ENCODE measurements at regions not wholly inside any gene's neighbourhood (a gene's known extent, or its start where the extent isn't known, plus 50 kb on each side); places are given as distances from the start of the nearest gene placed in this dataset.

DNA sequence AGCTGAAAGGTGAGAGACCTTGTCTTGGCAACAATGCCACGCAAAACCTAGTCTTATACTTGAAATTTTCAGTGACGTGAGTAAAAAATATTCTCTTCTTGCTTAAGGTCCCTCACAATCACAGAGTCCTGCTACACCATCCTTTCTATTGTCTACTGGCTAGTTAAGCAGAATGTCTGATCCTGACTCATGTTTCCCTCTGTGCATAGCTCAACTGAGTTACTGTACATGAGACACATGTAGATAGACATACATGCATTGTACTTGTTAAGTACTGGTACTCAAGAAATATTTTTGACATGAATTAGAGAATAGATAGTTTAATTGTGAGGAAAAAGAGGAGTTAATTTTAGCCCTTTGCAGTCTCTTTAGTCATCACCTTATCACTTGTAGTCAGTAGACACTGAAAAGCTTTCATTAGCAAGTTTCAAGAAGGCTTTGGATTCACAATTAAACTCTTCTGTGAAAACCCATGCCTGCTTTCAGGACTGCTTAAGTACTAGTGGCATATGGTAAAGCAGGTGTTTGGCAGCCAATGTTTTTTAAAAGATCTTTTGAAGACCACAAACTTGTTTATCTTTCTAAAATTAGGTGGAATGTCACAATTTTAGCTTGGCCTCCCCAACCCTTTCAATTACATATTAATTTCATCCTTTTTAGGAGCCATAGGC is 158.7 kb upstream of the CCDC150 start:
- Histone ChIP-seq H3K4me1 (ENCODE audit: insufficient read depth) (no peaks in the 10 kb centered on the region), H3K27me3 (ENCODE audit: insufficient read depth) (no peaks in the 10 kb centered on the region), H2AFZ (no peak overlapping the region), H3K79me2 (replicated peaks; ENCODE audit: insufficient read depth) (no peaks in the 10 kb centered on the region), H3K4me2 (no peak overlapping the region), H3F3A (replicated peaks; ENCODE audit: low read depth) (no peaks in the 10 kb centered on the region), H3K9me2 (ENCODE audit: insufficient read depth) (0 out of 2 replicates have a peak, but pooled peaks cover 4% of the 10 kb centered on the region), H3K4me3 (no peak overlapping the region), H3K27ac (ENCODE audit: low read depth) (no peak overlapping the region), H3K36me3 (ENCODE audit: insufficient read depth) (no peaks in the 10 kb centered on the region), H4K20me1 (replicated peaks; ENCODE audit: insufficient read depth) (no peaks in the 10 kb centered on the region)
- Mint-ChIP-seq H3K4me3 (no peak overlapping the region), H3K36me3 (ENCODE audit: low read depth) (no peaks in the 10 kb centered on the region), H3K27ac (no peak overlapping the region), H3K9me3 (no peaks in the 10 kb centered on the region), H3K4me1 (no peaks in the 10 kb centered on the region; the same call in 2 of the 3 replicates), H3K27me3 (ENCODE audit: insufficient read depth, low read depth, poor library complexity) (peaks cover 2% of the 10 kb centered on the region)
- DNase-seq (ENCODE audit: low spot score), result no peak
- no peak for ATAC-seq
- no peak for TF ChIP-seq ZNF114 (CRISPR knock-in tag; IDR thresholded peaks at IDR 0.05)
- no peak for TF ChIP-seq NANOG (IDR thresholded peaks at IDR 0.05; ENCODE audit: borderline replicate concordance)

GRCh38 chr2:196481324-196481697 is 158.2 kb upstream of the CCDC150 start:
- no peak overlapping the region for H3K27ac Mint-ChIP-seq
- H3K36me3 Mint-ChIP-seq (ENCODE audit: low read depth), result no peaks in the 10 kb centered on the region
- no peaks in the 10 kb centered on the region for H3K4me1 ChIP-seq (ENCODE audit: insufficient read depth)
- no peaks in the 10 kb centered on the region for H3K36me3 ChIP-seq (ENCODE audit: insufficient read depth)
- H2AFZ ChIP-seq, result no peak overlapping the region
- H3K9me2 ChIP-seq (ENCODE audit: insufficient read depth), result 0 out of 2 replicates have a peak, but pooled peaks cover 4% of the 10 kb centered on the region
- peaks cover 5% of the 10 kb centered on the region; the same call in 2 of the 3 replicates for H3K4me1 Mint-ChIP-seq
- H3K4me2 ChIP-seq, result no peak overlapping the region
- H4K20me1 ChIP-seq (replicated peaks; ENCODE audit: insufficient read depth), result no peaks in the 10 kb centered on the region
- ATAC-seq, result no peak
- no peak overlapping the region for H3K27ac ChIP-seq (ENCODE audit: low read depth)
- no peaks in the 10 kb centered on the region for H3K79me2 ChIP-seq (replicated peaks; ENCODE audit: insufficient read depth)
- H3K9me3 Mint-ChIP-seq, result no peaks in the 10 kb centered on the region
- H3K27me3 Mint-ChIP-seq (ENCODE audit: insufficient read depth, low read depth, poor library complexity), result peaks cover 2% of the 10 kb centered on the region
- DNase-seq (ENCODE audit: low spot score), result no peak
- TF ChIP-seq ZNF114 (CRISPR knock-in tag; IDR thresholded peaks at IDR 0.05) (no peak), JUNB (IDR thresholded peaks at IDR 0.05; ENCODE audit: unreplicated experiment) (no peak), EZH2phosphoT487 (IDR thresholded peaks at IDR 0.05; ENCODE audit: unreplicated experiment) (no peak), NANOG (IDR thresholded peaks at IDR 0.05; ENCODE audit: borderline replicate concordance) (no peak), ETS1 (IDR thresholded peaks at IDR 0.05) (no peak), ZNF331 (CRISPR knock-in tag; IDR thresholded peaks at IDR 0.05; ENCODE audit: low read depth) (no peak), STAT1 (IDR thresholded peaks at IDR 0.05; ENCODE audit: unreplicated experiment) (no peak), EZH2 (IDR thresholded peaks at IDR 0.05; ENCODE audit: low read depth, unreplicated experiment) (no peak)
- TF ChIP-seq, protein P1, sequence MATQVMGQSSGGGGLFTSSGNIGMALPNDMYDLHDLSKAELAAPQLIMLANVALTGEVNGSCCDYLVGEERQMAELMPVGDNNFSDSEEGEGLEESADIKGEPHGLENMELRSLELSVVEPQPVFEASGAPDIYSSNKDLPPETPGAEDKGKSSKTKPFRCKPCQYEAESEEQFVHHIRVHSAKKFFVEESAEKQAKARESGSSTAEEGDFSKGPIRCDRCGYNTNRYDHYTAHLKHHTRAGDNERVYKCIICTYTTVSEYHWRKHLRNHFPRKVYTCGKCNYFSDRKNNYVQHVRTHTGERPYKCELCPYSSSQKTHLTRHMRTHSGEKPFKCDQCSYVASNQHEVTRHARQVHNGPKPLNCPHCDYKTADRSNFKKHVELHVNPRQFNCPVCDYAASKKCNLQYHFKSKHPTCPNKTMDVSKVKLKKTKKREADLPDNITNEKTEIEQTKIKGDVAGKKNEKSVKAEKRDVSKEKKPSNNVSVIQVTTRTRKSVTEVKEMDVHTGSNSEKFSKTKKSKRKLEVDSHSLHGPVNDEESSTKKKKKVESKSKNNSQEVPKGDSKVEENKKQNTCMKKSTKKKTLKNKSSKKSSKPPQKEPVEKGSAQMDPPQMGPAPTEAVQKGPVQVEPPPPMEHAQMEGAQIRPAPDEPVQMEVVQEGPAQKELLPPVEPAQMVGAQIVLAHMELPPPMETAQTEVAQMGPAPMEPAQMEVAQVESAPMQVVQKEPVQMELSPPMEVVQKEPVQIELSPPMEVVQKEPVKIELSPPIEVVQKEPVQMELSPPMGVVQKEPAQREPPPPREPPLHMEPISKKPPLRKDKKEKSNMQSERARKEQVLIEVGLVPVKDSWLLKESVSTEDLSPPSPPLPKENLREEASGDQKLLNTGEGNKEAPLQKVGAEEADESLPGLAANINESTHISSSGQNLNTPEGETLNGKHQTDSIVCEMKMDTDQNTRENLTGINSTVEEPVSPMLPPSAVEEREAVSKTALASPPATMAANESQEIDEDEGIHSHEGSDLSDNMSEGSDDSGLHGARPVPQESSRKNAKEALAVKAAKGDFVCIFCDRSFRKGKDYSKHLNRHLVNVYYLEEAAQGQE (IDR thresholded peaks at IDR 0.05; ENCODE audit: unreplicated experiment), result no peak
- no peaks in the 10 kb centered on the region for H3F3A ChIP-seq (replicated peaks; ENCODE audit: low read depth)
- no peaks in the 10 kb centered on the region for H3K27me3 ChIP-seq (ENCODE audit: insufficient read depth)
- H3K4me3 Mint-ChIP-seq, result no peak overlapping the region
- no peak overlapping the region for H3K4me3 ChIP-seq

All from GM23338 (cell line).